ENCODE measurements at regions not wholly inside any gene's neighbourhood (a gene's known extent, or its start where the extent isn't known, plus 50 kb on each side); places are given as distances from the start of the nearest gene placed in this dataset.

GRCh38 chr19:41501854-41502253 lies 58.9 kb downstream of the ERICH4 start:
- Histone ChIP-seq H3F3A (replicated peaks; ENCODE audit: low read depth) (no peaks in the 10 kb centered on the region), H3K79me2 (replicated peaks; ENCODE audit: insufficient read depth) (no peaks in the 10 kb centered on the region), H3K36me3 (ENCODE audit: insufficient read depth) (no peaks in the 10 kb centered on the region), H3K4me2 (no peak overlapping the region), H3K27me3 (ENCODE audit: insufficient read depth) (0 out of 2 replicates have a peak, but pooled peaks cover 4% of the 10 kb centered on the region), H3K9me2 (ENCODE audit: insufficient read depth) (no peaks in the 10 kb centered on the region), H3K4me1 (ENCODE audit: insufficient read depth) (no peaks in the 10 kb centered on the region; the same call in 1 of the 2 replicates), H3K27ac (ENCODE audit: low read depth) (no peak overlapping the region), H3K4me3 (no peak overlapping the region), H2AFZ (peak overlapping the region; percentile 93; the same call in 1 of the 2 replicates), H4K20me1 (replicated peaks; ENCODE audit: insufficient read depth) (no peaks in the 10 kb centered on the region)
- Mint-ChIP-seq H3K4me1 (no peaks in the 10 kb centered on the region; the same call in 2 of the 3 replicates), H3K4me3 (no peak overlapping the region), H3K36me3 (ENCODE audit: low read depth) (no peaks in the 10 kb centered on the region), H3K27me3 (ENCODE audit: insufficient read depth, low read depth, poor library complexity) (peaks cover 20% of the 10 kb centered on the region), H3K9me3 (peaks cover 24% of the 10 kb centered on the region), H3K27ac (no peak overlapping the region)
- no peak for ATAC-seq
- TF ChIP-seq POLR2AphosphoS5 (IDR thresholded peaks at IDR 0.05; ENCODE audit: low read depth) (no peak), EZH2 (IDR thresholded peaks at IDR 0.05; ENCODE audit: low read depth, unreplicated experiment) (no peak), STAT1 (IDR thresholded peaks at IDR 0.05; ENCODE audit: unreplicated experiment) (no peak)
- TF ChIP-seq, protein P1, sequence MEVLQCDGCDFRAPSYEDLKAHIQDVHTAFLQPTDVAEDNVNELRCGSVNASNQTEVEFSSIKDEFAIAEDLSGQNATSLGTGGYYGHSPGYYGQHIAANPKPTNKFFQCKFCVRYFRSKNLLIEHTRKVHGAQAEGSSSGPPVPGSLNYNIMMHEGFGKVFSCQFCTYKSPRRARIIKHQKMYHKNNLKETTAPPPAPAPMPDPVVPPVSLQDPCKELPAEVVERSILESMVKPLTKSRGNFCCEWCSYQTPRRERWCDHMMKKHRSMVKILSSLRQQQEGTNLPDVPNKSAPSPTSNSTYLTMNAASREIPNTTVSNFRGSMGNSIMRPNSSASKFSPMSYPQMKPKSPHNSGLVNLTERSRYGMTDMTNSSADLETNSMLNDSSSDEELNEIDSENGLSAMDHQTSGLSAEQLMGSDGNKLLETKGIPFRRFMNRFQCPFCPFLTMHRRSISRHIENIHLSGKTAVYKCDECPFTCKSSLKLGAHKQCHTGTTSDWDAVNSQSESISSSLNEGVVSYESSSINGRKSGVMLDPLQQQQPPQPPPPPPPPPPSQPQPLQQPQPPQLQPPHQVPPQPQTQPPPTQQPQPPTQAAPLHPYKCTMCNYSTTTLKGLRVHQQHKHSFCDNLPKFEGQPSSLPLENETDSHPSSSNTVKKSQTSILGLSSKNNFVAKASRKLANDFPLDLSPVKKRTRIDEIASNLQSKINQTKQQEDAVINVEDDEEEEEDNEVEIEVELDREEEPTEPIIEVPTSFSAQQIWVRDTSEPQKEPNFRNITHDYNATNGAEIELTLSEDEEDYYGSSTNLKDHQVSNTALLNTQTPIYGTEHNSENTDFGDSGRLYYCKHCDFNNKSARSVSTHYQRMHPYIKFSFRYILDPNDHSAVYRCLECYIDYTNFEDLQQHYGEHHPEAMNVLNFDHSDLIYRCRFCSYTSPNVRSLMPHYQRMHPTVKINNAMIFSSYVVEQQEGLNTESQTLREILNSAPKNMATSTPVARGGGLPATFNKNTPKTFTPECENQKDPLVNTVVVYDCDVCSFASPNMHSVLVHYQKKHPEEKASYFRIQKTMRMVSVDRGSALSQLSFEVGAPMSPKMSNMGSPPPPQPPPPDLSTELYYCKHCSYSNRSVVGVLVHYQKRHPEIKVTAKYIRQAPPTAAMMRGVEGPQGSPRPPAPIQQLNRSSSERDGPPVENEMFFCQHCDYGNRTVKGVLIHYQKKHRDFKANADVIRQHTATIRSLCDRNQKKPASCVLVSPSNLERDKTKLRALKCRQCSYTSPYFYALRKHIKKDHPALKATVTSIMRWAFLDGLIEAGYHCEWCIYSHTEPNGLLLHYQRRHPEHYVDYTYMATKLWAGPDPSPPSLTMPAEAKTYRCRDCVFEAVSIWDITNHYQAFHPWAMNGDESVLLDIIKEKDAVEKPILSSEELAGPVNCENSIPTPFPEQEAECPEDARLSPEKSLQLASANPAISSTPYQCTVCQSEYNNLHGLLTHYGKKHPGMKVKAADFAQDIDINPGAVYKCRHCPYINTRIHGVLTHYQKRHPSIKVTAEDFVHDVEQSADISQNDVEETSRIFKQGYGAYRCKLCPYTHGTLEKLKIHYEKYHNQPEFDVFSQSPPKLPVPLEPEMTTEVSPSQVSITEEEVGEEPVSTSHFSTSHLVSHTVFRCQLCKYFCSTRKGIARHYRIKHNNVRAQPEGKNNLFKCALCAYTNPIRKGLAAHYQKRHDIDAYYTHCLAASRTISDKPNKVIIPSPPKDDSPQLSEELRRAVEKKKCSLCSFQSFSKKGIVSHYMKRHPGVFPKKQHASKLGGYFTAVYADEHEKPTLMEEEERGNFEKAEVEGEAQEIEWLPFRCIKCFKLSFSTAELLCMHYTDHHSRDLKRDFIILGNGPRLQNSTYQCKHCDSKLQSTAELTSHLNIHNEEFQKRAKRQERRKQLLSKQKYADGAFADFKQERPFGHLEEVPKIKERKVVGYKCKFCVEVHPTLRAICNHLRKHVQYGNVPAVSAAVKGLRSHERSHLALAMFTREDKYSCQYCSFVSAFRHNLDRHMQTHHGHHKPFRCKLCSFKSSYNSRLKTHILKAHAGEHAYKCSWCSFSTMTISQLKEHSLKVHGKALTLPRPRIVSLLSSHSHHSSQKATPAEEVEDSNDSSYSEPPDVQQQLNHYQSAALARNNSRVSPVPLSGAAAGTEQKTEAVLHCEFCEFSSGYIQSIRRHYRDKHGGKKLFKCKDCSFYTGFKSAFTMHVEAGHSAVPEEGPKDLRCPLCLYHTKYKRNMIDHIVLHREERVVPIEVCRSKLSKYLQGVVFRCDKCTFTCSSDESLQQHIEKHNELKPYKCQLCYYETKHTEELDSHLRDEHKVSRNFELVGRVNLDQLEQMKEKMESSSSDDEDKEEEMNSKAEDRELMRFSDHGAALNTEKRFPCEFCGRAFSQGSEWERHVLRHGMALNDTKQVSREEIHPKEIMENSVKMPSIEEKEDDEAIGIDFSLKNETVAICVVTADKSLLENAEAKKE (CRISPR knock-in tag; IDR thresholded peaks at IDR 0.05) = no peak
- DNase-seq (ENCODE audit: low spot score) = no peak

GRCh38 chr19:41505105-41505504 lies 62.1 kb downstream of the ERICH4 start:
- no peak overlapping the region for H2AFZ ChIP-seq
- Mint-ChIP-seq H3K36me3 (ENCODE audit: low read depth) (no peaks in the 10 kb centered on the region), H3K27ac (no peak overlapping the region), H3K4me3 (no peak overlapping the region), H3K9me3 (peaks cover 12% of the 10 kb centered on the region; the same call in 1 of the 3 replicates), H3K27me3 (ENCODE audit: insufficient read depth, low read depth, poor library complexity) (peaks cover 7% of the 10 kb centered on the region), H3K4me1 (no peaks in the 10 kb centered on the region; the same call in 2 of the 3 replicates)
- H3K36me3 ChIP-seq (ENCODE audit: insufficient read depth) = no peaks in the 10 kb centered on the region
- H4K20me1 ChIP-seq (replicated peaks; ENCODE audit: insufficient read depth) = no peaks in the 10 kb centered on the region
- no peak for DNase-seq (ENCODE audit: low spot score)
- H3K9me2 ChIP-seq (ENCODE audit: insufficient read depth) = no peaks in the 10 kb centered on the region
- no peaks in the 10 kb centered on the region for H3K79me2 ChIP-seq (replicated peaks; ENCODE audit: insufficient read depth)
- H3F3A ChIP-seq (replicated peaks; ENCODE audit: low read depth) = no peaks in the 10 kb centered on the region
- 0 out of 2 replicates have a peak, but pooled peaks cover 8% of the 10 kb centered on the region for H3K27me3 ChIP-seq (ENCODE audit: insufficient read depth)
- H3K4me2 ChIP-seq = no peak overlapping the region
- no peak overlapping the region for H3K4me3 ChIP-seq
- no peak for ATAC-seq
- H3K27ac ChIP-seq (ENCODE audit: low read depth) = no peak overlapping the region
- no peaks in the 10 kb centered on the region; the same call in 1 of the 2 replicates for H3K4me1 ChIP-seq (ENCODE audit: insufficient read depth)
- TF ChIP-seq CREB1 (CRISPR knock-in tag; IDR thresholded peaks at IDR 0.05; ENCODE audit: low read depth) = no peak
- no peak for TF ChIP-seq STAT1 (IDR thresholded peaks at IDR 0.05; ENCODE audit: unreplicated experiment)
- TF ChIP-seq ZNF114 (CRISPR knock-in tag; IDR thresholded peaks at IDR 0.05) = no peak
- TF ChIP-seq, protein P2, sequence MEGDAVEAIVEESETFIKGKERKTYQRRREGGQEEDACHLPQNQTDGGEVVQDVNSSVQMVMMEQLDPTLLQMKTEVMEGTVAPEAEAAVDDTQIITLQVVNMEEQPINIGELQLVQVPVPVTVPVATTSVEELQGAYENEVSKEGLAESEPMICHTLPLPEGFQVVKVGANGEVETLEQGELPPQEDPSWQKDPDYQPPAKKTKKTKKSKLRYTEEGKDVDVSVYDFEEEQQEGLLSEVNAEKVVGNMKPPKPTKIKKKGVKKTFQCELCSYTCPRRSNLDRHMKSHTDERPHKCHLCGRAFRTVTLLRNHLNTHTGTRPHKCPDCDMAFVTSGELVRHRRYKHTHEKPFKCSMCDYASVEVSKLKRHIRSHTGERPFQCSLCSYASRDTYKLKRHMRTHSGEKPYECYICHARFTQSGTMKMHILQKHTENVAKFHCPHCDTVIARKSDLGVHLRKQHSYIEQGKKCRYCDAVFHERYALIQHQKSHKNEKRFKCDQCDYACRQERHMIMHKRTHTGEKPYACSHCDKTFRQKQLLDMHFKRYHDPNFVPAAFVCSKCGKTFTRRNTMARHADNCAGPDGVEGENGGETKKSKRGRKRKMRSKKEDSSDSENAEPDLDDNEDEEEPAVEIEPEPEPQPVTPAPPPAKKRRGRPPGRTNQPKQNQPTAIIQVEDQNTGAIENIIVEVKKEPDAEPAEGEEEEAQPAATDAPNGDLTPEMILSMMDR (conservative IDR thresholded peaks at IDR 0.05; ENCODE audit: low read depth in 2 of 2) = no peak
- no peak for TF ChIP-seq EZH2 (IDR thresholded peaks at IDR 0.05; ENCODE audit: low read depth, unreplicated experiment)
